T-helper 1 cell treated with Interleukin-12 subunit alpha and Interleukin-12 subunit beta and Interleukin-4 antibody, amounts not matched to agents 30 μg/mL and 1 μg/mL, for 36 hours (primary cell): ENCODE measurements at regions not wholly inside any gene's neighbourhood (a gene's known extent, or its start where the extent isn't known, plus 50 kb on each side); places are given as distances from the start of the nearest gene placed in this dataset.
"Not testable (repeated sequence)": the region's sequence is repeated elsewhere in the genome, so short reads cannot be mapped to it uniquely, and the experiment has no call there.

Experiments used
- H3K27ac Mint-ChIP-seq: one replicate; pipeline ENCODE4 v1.8.0; 2021; ENCODE audit warnings: mild to moderate bottlenecking, mixed read lengths
- H3K27me3 Mint-ChIP-seq: one replicate; pipeline ENCODE4 v1.8.0; 2021; ENCODE audit warnings: low read depth, mixed read lengths
- H3K36me3 Mint-ChIP-seq: one replicate; pipeline ENCODE4 v1.8.0; 2021; ENCODE audit warnings: low read depth, mixed read lengths
- H3K4me1 Mint-ChIP-seq: one replicate; pipeline ENCODE4 v1.8.0; 2021; ENCODE audit warnings: low read depth, mixed read lengths
- H3K4me3 Mint-ChIP-seq: one replicate; pipeline ENCODE4 v1.8.0; 2021; ENCODE audit warnings: mild to moderate bottlenecking, moderate library complexity, mixed read lengths
- H3K9me3 Mint-ChIP-seq: one replicate; pipeline ENCODE4 v1.8.0; 2021; ENCODE audit warnings: mixed read lengths

DNA sequence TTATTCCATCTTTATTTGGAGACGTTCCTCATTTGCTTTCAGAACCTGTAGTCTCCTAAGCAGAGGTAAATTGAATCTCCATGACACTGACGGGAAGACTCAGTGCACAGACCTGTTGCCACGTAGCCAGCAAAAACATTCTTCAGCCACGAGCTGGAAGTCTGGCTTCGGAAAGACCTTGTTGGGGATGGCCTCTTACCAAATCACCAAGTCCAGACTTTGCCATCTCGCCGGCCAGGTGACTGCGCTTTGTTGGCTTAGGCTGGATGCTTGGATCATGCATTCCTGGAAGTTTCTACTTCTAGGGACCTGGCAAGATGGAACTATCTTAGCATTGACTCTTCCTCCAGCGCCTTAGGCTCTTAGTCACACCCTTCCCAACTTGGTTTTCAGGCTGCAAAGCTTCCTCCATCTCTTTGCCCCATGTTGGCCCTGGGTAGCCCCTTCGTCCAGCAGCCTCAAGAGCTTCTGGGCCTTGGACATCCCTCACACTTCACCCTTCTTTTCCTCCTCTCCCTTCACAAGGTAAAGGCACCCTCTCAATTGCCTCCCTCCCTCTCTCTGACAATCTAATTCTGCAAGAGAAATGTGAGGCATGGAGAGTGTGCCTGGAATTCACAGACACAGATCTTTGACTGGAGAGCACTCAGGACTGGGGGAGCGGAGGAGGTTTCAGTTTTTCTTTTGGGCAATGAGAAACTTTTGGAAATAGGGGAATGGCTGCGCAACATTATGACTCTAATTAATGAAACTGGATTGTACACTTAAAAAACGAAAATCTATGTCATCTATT, 451.9 kb upstream of the MKI67 start:
- Mint-ChIP-seq H3K27me3 (peaks cover 5% of the 10 kb centered on the region), H3K9me3 (no peaks in the 10 kb centered on the region), H3K4me3 (no peak overlapping the region), H3K4me1 (no peaks in the 10 kb centered on the region), H3K27ac (no peak overlapping the region), H3K36me3 (no peaks in the 10 kb centered on the region)

DNA sequence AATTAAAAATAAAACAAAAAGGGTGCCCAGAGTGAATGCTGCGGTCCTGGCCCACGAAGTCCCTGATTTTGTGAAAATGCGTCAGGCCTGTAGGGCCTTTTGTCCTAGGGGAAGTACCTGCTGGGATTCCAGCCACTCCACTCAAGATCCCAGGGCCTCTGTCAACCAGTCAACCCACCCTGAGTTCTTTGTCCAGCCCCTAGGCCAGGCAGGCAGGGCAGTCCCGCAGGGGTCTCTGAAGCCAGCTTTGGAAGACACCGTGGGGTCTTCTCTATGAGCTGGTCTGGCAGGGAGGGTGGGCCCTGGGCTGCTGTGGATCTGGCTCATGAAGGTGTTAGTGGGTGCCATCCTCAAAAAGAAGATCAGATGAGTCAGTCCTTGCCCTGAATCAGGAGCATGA, 452.5 kb upstream of the MKI67 start:
- Mint-ChIP-seq H3K9me3 (no peaks in the 10 kb centered on the region), H3K36me3 (no peaks in the 10 kb centered on the region), H3K4me3 (no peak overlapping the region), H3K27me3 (peaks cover 5% of the 10 kb centered on the region), H3K4me1 (no peaks in the 10 kb centered on the region), H3K27ac (no peak overlapping the region)

DNA sequence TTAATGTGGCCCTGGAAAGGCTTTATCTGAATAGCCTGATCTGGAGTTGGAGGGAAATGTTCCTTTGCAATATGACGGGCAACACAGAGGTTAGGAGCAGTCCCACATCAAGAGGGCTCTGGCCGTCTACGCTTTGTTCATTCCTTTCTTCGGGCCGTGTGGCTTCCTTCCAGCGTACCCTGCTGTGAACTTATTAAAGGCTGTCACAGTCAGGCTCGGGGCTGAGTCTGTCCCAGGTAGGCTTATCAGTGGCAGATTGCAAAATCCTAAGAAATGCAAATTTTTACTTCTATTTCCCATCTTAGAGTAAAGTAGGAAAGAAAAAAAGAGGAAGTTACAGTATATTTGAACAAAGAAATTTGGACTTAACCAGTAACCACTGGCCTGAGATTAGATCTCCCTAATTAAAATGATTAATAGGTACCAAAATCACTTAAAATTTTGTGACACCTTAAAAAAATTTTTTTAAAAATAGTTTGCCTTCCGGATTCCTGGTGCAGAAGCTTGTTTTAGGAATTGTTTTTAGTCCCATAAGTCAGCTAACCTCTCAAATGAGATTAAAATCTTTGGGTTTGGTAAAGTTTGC, 453.1 kb upstream of the MKI67 start:
- no peaks in the 10 kb centered on the region for H3K9me3 Mint-ChIP-seq
- H3K27ac Mint-ChIP-seq, result no peak overlapping the region
- no peak overlapping the region for H3K4me3 Mint-ChIP-seq
- H3K27me3 Mint-ChIP-seq, result peaks cover 5% of the 10 kb centered on the region
- H3K36me3 Mint-ChIP-seq, result no peaks in the 10 kb centered on the region
- no peaks in the 10 kb centered on the region for H3K4me1 Mint-ChIP-seq

DNA sequence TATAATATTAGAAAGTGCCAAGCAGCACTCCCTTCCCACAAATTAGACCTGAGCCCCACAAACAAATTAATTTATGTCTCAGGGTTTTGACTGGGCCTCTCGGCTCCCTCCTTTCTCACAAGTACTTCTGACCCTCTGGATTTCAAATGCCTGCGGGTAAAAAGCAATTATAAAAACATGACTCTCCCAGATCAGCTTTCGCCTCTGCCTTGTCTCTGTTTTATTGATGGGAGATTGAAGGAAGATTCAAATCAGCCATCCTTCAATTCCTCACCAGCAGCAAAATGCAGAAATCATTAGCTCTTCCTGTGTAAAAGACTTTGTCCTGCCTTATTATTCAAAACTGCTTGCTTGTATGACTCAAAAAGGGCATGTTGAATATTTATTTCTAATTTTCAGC, 453.7 kb upstream of the MKI67 start:
- Mint-ChIP-seq H3K4me1 (no peaks in the 10 kb centered on the region), H3K9me3 (no peaks in the 10 kb centered on the region), H3K36me3 (no peaks in the 10 kb centered on the region), H3K27me3 (peaks cover 5% of the 10 kb centered on the region), H3K4me3 (no peak overlapping the region), H3K27ac (no peak overlapping the region)

DNA sequence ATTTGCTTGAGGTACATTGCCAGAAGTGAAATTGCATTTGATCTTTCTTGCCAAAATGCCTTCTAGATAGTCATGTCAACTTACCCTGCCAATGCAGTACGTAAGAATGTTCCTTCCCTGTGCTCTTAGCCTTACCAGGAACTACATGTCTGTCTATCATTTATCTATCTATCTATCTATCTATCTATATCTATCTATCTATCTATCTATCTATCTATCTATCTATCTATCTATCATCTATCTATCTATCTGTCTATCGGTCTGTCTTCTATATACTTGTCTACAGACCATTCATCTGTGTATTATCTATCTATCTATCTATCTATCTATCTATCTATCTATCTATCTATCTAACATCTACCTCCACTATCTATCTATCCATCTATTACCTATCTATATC, 456.9 kb upstream of the MKI67 start:
- H3K36me3 Mint-ChIP-seq, H3K27me3 Mint-ChIP-seq, H3K9me3 Mint-ChIP-seq, H3K4me1 Mint-ChIP-seq, H3K4me3 Mint-ChIP-seq, H3K27ac Mint-ChIP-seq: not testable (repeated sequence)

DNA sequence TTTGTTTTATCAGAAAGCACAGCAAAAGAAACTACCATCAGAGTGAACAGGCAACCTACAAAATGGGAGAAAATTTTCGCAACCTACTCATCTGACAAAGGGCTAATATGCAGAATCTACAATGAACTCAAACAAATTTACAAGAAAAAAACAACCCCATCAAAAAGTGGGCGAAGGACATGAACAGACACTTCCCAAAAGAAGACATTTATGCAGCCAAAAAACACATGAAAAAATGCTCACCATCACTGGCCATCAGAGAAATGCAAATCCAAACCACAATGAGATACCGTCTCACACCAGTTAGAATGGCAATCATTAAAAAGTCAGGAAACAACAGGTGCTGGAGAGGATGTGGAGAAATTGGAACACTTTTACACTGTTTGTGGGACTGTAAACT, 460.4 kb upstream of the MKI67 start:
- not testable (repeated sequence) for H3K27me3 Mint-ChIP-seq

DNA sequence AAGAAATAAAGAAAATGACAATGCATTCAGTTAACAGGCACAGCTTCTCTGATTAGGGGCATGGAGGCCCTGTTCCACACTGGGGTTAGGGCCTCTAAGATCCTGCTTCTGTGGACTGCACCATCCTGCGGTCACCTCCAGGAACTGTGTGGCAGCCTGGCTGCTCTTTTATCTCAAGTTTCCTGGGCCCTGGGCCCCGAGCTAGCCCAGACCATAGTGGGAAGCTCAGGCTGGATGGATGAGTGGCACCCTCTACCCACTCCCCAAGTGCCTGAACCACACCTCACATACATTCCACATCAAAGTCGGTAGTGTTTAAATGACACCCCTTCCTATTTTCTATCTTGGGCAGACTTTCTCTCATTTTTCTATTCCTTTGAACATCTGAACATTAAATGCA, 461.5 kb upstream of the MKI67 start:
- Mint-ChIP-seq H3K27ac (no peak overlapping the region), H3K4me3 (no peak overlapping the region), H3K9me3 (no peaks in the 10 kb centered on the region), H3K36me3 (no peaks in the 10 kb centered on the region), H3K27me3 (no peaks in the 10 kb centered on the region), H3K4me1 (no peaks in the 10 kb centered on the region)

More for the DNA sequence above, 460.4 kb upstream of the MKI67 start:
- H3K9me3 Mint-ChIP-seq, H3K4me3 Mint-ChIP-seq, H3K4me1 Mint-ChIP-seq, H3K36me3 Mint-ChIP-seq, H3K27ac Mint-ChIP-seq: not testable (repeated sequence)

DNA sequence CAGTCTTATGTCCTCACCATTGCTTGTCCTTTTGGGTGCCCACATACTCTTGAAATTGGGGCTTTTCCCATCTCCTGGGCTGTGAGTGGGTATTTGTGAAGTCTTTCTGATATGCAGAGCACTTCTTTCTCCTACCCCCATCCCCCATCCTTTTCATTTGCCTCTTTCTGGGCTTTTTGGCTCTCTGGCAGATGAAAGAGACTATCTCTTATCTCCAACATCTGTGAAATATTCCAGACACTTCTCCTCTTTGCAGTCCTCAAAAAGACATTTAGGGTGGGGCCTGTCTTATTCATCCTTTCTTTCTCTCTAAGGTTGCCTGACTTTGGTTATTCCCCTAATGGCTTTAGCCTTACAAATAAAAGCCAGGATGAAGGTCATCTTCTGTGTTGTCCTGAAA, 462.2 kb upstream of the MKI67 start:
- no peak overlapping the region for H3K27ac Mint-ChIP-seq

DNA sequence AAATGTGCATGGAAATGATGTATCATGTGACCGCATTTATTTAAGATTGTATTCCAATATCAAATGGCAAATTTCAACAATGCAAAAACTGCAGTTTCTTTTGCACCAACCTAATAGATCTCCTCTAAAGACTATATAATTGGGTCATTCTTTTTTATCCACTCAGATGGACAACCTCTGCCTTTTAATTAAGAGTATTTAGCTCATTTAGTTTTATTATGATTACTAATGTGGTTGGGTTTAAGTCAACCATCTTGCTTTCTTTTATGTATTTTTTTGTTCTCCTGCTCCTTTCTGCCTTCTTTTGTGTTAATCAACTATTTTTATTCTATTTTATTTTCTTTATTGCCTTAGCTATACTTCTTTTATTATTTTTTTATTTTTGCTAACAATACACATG, 468.5 kb upstream of the MKI67 start:
- Mint-ChIP-seq H3K4me3 (no peak overlapping the region), H3K27me3 (no peaks in the 10 kb centered on the region), H3K36me3 (no peaks in the 10 kb centered on the region), H3K9me3 (no peaks in the 10 kb centered on the region), H3K27ac (no peak overlapping the region), H3K4me1 (no peaks in the 10 kb centered on the region)

More for the DNA sequence above, 462.2 kb upstream of the MKI67 start:
- no peaks in the 10 kb centered on the region for H3K27me3 Mint-ChIP-seq
- no peak overlapping the region for H3K4me3 Mint-ChIP-seq
- no peaks in the 10 kb centered on the region for H3K36me3 Mint-ChIP-seq
- no peaks in the 10 kb centered on the region for H3K9me3 Mint-ChIP-seq
- H3K4me1 Mint-ChIP-seq, result no peaks in the 10 kb centered on the region

DNA sequence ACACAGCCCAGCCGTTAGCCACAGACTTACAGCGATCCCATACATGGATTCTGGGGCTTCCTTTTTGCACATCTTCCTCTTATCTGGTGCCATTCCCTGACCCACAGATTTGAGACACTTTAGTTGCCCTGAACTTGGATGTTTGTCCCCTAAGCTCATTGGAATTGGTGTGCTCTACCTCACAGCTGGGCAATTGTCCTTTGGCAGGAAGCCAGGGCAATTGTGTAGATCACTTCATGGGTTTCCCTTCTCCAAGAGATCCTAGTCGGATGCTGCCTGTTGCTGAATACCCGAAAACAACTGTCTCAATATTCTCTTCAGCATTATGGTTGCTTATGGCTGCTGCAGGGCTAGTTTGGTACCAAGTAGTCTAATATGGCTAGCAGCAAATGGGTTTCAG, 470.7 kb upstream of the MKI67 start:
- Mint-ChIP-seq H3K36me3 (no peaks in the 10 kb centered on the region), H3K9me3 (no peaks in the 10 kb centered on the region), H3K27me3 (peaks cover 3% of the 10 kb centered on the region), H3K4me3 (no peak overlapping the region), H3K27ac (no peak overlapping the region), H3K4me1 (no peaks in the 10 kb centered on the region)

DNA sequence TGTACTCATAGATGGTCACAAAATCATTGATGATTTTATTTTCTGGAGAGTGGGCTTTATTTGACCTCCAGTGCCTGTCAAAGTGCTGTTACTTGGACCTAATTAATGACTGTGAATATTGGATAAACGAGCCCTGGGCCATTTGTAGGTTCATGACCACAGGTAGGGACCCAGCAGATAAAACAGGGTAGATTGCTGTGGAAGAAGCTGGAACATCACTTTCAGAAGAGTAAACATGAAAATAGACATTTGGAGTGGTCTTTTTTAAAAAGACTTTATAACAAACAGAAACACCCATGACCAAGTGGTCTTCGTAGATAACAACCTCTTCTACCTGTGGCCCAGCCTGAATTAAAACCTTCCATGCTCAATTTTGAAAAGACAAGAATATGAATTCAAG, 472.8 kb upstream of the MKI67 start:
- H3K27me3 Mint-ChIP-seq, result peaks cover 3% of the 10 kb centered on the region
- H3K4me3 Mint-ChIP-seq, result no peak overlapping the region
- H3K4me1 Mint-ChIP-seq, result no peaks in the 10 kb centered on the region
- H3K36me3 Mint-ChIP-seq, result no peaks in the 10 kb centered on the region
- H3K27ac Mint-ChIP-seq, result no peak overlapping the region
- no peaks in the 10 kb centered on the region for H3K9me3 Mint-ChIP-seq

DNA sequence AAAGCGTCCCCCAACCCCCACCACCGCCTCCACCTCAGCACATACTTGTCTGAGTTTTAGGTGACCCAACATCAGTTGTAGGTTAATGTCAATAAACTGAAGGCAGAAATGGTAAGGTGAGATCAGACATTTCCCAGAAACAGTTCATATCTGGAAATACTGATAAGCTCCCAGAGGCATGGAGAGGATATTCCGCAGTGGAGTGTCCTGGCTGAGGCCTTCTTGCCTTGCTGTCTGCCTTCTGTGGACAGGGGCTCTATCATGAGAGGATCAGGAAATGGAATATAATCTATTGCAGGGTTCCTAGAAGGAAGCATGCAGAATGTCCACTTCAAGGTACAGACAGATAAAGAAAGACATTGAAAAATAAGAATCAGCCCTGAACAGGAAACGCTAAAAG, 473.3 kb upstream of the MKI67 start:
- H3K4me3 Mint-ChIP-seq, result no peak overlapping the region
- no peaks in the 10 kb centered on the region for H3K9me3 Mint-ChIP-seq
- H3K27ac Mint-ChIP-seq, result no peak overlapping the region
- H3K27me3 Mint-ChIP-seq, result peaks cover 3% of the 10 kb centered on the region
- H3K4me1 Mint-ChIP-seq, result no peaks in the 10 kb centered on the region
- H3K36me3 Mint-ChIP-seq, result no peaks in the 10 kb centered on the region

DNA sequence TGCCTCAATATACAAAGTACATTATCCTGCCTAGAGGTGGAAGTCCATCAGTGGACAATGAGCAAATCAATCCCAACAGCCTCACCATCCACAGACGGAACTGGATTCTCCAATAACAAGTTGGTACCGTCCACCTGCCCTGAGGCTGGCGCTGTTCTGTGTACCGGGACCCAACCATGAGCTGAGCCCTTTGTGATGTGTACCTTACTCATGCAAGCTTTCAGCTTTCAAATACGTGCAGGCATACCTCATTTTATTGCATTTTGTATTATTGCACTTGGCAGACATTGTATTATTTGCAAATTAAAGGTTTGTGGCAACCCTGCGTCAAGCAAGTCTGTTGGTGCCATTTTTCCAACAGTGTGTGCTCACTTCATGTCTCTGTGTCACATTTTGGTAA, 476.0 kb upstream of the MKI67 start:
- Mint-ChIP-seq H3K4me3 (no peak overlapping the region), H3K27me3 (peaks cover 3% of the 10 kb centered on the region), H3K27ac (no peak overlapping the region), H3K4me1 (no peaks in the 10 kb centered on the region), H3K36me3 (no peaks in the 10 kb centered on the region), H3K9me3 (no peaks in the 10 kb centered on the region)

DNA sequence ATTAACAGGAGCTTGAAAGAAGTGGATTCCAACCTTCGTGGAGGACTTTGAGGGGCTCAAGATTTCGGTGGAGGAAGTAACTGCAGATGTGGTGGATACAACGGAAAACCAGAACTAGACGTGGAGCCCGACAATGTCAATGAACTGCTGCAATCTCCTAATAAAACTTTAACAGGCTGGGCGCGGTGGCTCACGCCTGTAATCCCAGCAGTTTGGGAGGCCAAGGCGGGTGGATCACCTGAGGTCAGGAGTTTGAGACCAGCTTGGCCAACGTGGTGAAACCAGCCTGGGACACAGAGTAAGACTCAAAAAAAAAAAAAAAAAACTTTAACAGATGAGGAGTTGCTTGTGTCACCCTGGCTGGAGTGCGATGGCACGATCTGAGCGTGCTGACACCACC, 477.8 kb upstream of the MKI67 start:
- Mint-ChIP-seq H3K27me3 (peaks cover 3% of the 10 kb centered on the region), H3K27ac (no peak overlapping the region), H3K4me3 (no peak overlapping the region), H3K9me3 (no peaks in the 10 kb centered on the region), H3K36me3 (no peaks in the 10 kb centered on the region), H3K4me1 (no peaks in the 10 kb centered on the region)

DNA sequence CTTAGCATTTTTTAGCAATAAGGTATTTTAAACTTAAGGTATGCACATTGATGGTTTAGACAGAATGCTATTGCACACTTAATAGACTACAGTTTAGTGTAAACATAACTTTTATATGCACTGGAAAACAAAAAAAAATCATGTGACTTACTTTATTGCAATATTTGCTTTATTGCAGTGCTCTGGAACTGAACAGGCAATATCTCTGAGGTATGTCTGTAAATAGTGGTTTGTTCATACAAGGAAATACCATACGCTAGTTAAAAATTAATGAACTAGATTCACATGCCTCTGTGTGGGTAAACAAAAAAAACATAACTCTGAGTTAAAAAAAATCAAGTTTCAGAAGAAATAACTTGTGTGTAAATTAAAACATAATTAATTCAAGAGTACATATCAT, 479.0 kb upstream of the MKI67 start:
- H3K27me3 Mint-ChIP-seq, result peaks cover 3% of the 10 kb centered on the region
- no peak overlapping the region for H3K4me3 Mint-ChIP-seq
- H3K9me3 Mint-ChIP-seq, result no peaks in the 10 kb centered on the region
- H3K36me3 Mint-ChIP-seq, result no peaks in the 10 kb centered on the region
- no peaks in the 10 kb centered on the region for H3K4me1 Mint-ChIP-seq
- H3K27ac Mint-ChIP-seq, result no peak overlapping the region
